Ascending aorta (tissue), 2 donors: ENCODE measurements at regions not wholly inside any gene's neighbourhood (a gene's known extent, or its start where the extent isn't known, plus 50 kb on each side); places are given as distances from the start of the nearest gene placed in this dataset.

Experiments used
- DNase-seq, 2 donors: peaks; one replicate each; pipeline ENCODE4 v3.0.0-alpha.2; 2019; ENCODE audit warnings: low spot score in 2 of 2
- H3K27ac ChIP-seq, 2 donors: fragments of 200-600 bp; sonication (generic); one replicate each; pipeline ENCODE4 v1.5.1; 2016 to 2017; ENCODE audit warnings: mild to moderate bottlenecking in 1 of 2
- H3K27me3 ChIP-seq: fragments of 200-600 bp; sonication (generic); one replicate; pipeline ENCODE4 v1.5.1; 2017
- H3K36me3 ChIP-seq, 2 donors: fragments of 200-600 bp; sonication (generic); one replicate each; pipeline ENCODE4 v1.5.1; 2016
- H3K4me1 ChIP-seq, 2 donors: fragments of 200-600 bp; sonication (generic); one replicate each; pipeline ENCODE4 v1.5.1; 2016 to 2017; ENCODE audit warnings: mild to moderate bottlenecking in 1 of 2
- H3K4me3 ChIP-seq, 2 donors: fragments of 200-600 bp; sonication (generic); one replicate each; pipeline ENCODE4 v1.5.1; 2016 to 2017; ENCODE audit warnings: mild to moderate bottlenecking in 1 of 2
- H3K9me3 ChIP-seq, 2 donors: fragments of 200-600 bp; sonication (generic); one replicate each; pipeline ENCODE4 v1.5.1; 2016
- intact Hi-C: fragments of 100-400 bp; cut with DNase I; formaldehyde crosslinking; loops from one replicate; pipeline ENCODE4 v1.15.1; 2023
- TF ChIP-seq, protein P1 (sequence below), 3 experiments: fragments of 200-600 bp in 2 of 3; fragments of 450-650 bp in 1 of 3; sonication (generic) in 2 of 3; IDR thresholded peaks; one replicate each; pipeline ENCODE4 v1.5.1; 2016 to 2019; ENCODE audit warnings: antibody characterized with exemption in 3 of 3, mild to moderate bottlenecking in 1 of 3, moderate library complexity in 1 of 3

DNA sequence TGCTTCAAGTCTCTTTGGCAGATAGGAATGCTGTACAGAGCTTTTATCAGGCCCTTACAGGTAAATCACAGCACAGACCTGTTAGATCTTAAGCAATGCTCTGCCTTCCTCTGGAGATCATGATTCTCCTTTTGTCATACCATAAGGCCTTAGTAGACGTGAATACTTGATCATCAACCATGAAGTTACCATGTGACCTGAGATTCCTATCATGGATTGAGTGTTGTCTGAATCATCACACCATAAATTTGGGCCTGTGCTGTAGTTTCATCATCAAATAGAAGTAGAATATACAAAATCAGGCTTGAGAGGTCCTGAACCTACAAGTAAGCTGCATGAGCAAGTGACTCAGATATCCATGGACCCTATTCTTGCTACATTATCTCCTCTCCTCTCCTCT, 466.8 kb upstream of the INTU start:
- intact Hi-C loops: no loop called here
- TF ChIP-seq, protein P1, sequence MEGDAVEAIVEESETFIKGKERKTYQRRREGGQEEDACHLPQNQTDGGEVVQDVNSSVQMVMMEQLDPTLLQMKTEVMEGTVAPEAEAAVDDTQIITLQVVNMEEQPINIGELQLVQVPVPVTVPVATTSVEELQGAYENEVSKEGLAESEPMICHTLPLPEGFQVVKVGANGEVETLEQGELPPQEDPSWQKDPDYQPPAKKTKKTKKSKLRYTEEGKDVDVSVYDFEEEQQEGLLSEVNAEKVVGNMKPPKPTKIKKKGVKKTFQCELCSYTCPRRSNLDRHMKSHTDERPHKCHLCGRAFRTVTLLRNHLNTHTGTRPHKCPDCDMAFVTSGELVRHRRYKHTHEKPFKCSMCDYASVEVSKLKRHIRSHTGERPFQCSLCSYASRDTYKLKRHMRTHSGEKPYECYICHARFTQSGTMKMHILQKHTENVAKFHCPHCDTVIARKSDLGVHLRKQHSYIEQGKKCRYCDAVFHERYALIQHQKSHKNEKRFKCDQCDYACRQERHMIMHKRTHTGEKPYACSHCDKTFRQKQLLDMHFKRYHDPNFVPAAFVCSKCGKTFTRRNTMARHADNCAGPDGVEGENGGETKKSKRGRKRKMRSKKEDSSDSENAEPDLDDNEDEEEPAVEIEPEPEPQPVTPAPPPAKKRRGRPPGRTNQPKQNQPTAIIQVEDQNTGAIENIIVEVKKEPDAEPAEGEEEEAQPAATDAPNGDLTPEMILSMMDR (IDR thresholded peaks at IDR 0.05): no peak

DNA sequence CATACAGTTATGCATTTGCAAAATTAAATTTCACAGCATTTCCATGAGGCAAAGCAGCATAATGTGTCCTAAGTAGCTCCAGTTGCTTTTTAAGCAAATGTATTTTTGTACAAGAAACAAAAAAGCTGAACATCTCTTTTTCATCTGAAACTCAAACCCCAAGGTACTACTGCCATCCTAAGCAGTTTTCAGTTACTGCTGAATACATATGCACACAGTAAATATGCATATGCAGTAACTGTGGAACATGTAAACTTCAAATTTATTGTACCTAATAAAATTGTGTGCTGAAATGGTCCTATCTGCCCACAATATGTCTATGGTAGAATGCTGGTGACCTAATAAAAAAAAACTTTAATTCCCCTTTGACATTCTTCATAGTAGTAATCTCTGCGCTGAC, 458.6 kb upstream of the INTU start:
- Histone ChIP-seq H3K9me3 (no peaks in the 10 kb centered on the region), H3K27me3 (no peaks in the 10 kb centered on the region), H3K4me1 (no peaks in the 10 kb centered on the region), H3K4me3 (no peak overlapping the region), H3K36me3 (no peaks in the 10 kb centered on the region), H3K27ac (no peak overlapping the region)
- no peak for DNase-seq
- intact Hi-C loops: no loop called here
- TF ChIP-seq, protein P1 (IDR thresholded peaks at IDR 0.05): no peak

More for the DNA sequence above, 466.8 kb upstream of the INTU start:
- Histone ChIP-seq H3K27me3 (no peaks in the 10 kb centered on the region), H3K36me3 (no peaks in the 10 kb centered on the region), H3K4me1 (no peaks in the 10 kb centered on the region), H3K4me3 (no peak overlapping the region), H3K27ac (no peak overlapping the region), H3K9me3 (no peaks in the 10 kb centered on the region)
- DNase-seq: no peak

DNA sequence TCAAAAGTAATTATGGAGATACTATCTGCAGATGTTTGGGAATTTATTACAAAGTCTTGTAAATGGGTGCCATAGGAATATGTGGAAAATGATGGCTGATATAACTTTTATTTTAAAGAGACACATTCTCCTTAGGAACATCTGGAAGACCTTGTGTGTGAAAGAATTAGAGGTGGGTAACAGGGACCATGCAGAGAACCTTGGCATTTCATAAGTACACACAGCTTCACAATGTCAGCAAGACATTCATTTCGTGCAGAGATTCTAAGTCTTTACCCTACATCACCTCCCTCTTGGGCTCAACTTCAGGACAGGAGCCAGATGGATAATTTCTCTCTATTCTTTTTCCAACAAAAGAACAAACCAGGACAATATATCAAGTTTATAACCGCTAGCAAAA, 458.1 kb upstream of the INTU start:
- TF ChIP-seq, protein P1 (IDR thresholded peaks at IDR 0.05): no peak
- intact Hi-C loops: no loop called here

DNA sequence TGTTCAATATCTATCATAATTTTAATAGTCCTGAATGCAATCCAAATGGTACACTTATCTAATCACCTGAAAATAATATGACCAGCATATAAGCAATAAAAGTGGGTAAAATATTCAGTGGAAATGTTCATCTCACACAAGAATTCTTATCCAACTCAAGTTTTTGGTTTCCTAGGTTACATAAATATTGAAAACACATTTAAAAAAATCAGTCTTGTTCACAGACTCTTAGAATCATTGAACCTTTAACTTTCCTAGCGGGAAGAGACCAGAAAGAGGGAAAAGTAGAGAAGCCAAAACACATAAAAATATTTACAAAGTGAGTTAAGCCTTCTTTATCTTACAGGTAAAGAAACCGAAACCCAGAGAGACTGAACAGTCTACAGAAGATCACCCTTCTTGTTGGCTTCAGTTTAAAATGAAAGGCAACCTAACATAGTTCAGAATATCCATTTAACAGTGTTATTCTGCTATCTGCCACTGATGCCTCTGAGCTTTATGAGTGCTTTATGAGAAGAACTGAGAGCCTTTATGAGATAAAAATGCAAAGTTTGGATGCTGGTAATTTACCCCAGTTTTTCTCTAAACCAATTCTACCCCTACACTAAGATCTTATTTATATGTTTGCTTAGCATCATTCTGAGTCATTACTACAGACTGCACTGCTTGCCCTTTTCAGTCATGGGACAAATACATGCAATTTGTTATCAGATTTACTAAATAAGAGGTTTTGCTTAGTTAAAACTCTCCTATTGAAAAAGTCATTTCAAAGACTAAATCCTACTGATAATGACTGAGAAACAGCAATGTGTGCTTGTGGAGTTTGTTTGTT, 453.3 kb upstream of the INTU start:
- Histone ChIP-seq H3K36me3 (no peaks in the 10 kb centered on the region), H3K4me1 (no peaks in the 10 kb centered on the region), H3K27me3 (no peaks in the 10 kb centered on the region), H3K27ac (no peak overlapping the region), H3K9me3 (no peaks in the 10 kb centered on the region), H3K4me3 (no peak overlapping the region)
- TF ChIP-seq, protein P1 (IDR thresholded peaks at IDR 0.05): no peak
- intact Hi-C loops: no loop called here
- no peak for DNase-seq

More for the DNA sequence above, 458.1 kb upstream of the INTU start:
- no peaks in the 10 kb centered on the region for H3K36me3 ChIP-seq
- H3K4me1 ChIP-seq: no peaks in the 10 kb centered on the region
- H3K9me3 ChIP-seq: no peaks in the 10 kb centered on the region
- H3K4me3 ChIP-seq: no peak overlapping the region
- no peak for DNase-seq
- H3K27me3 ChIP-seq: no peaks in the 10 kb centered on the region
- H3K27ac ChIP-seq: no peak overlapping the region

DNA sequence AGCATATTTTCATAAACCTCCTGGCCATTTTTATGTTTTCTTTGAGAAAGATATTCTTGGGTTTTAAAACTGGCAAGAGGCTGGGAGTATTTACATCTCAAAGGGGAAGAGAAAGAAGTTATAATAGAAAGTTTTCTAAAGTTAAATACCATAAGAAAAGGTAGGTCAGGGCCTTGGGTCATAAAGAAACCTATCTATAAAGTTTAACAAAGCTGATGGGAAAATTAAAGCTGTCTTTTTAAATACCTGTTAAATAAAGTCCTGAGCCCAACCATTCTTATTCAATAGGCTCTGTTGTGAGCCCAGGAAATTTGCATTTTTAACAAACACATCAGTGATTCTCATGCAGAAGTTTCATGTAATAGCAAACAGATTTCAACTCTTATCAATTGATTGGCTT, 451.8 kb upstream of the INTU start:
- H3K27ac ChIP-seq: no peak overlapping the region
- no peaks in the 10 kb centered on the region for H3K36me3 ChIP-seq
- no peaks in the 10 kb centered on the region for H3K4me1 ChIP-seq
- intact Hi-C loops: no loop called here
- TF ChIP-seq, protein P1 (IDR thresholded peaks at IDR 0.05): no peak
- H3K27me3 ChIP-seq: no peaks in the 10 kb centered on the region
- no peak for DNase-seq
- no peaks in the 10 kb centered on the region for H3K9me3 ChIP-seq
- H3K4me3 ChIP-seq: no peak overlapping the region
